Caco-2 (cell line): ENCODE measurements at regions not wholly inside any gene's neighbourhood (a gene's known extent, or its start where the extent isn't known, plus 50 kb on each side); places are given as distances from the start of the nearest gene placed in this dataset.
A peak's percentile ranks its signal among the peaks of the same experiment; 100 is the strongest.

Experiments
- BruUV-seq: library from RNA; stranded (reverse); fragments of 400-500 nt; replicated peaks from 2 replicates; lab custom pipeline; 2021; lab: Mats Ljungman, UMichigan
- CTCF ChIA-PET: fragments of 300-600 bp; sonication (Branson Sonifier 250); formaldehyde crosslinking; loops from one replicate; lab custom pipeline; 2022; ENCODE audit warnings: antibody characterized with exemption; lab: Charles Lee
- POLR2A ChIA-PET: fragments of 300-600 bp; sonication (Branson Sonifier 250); formaldehyde crosslinking; loops from one replicate; lab custom pipeline; 2022; ENCODE audit warnings: antibody characterized with exemption; lab: Charles Lee
- DNase-seq, 2 experiments: peaks; one replicate each; pipeline versions ENCODE4 v3.0.0 to v3.0.0-alpha.2; 2020 to 2022
- H3K27me3 ChIP-seq: replicated peaks from 2 replicates; pipeline ENCODE4 v1.6.0; 2011; ENCODE audit warnings: low read length; ENCODE audit not compliant: control insufficient read depth, insufficient read depth
- H3K36me3 ChIP-seq: 2 replicates; pipeline ENCODE4 v1.5.1; 2011; ENCODE audit warnings: low read length; ENCODE audit not compliant: control insufficient read depth, insufficient read depth
- H3K4me1 ChIP-seq: fragments of 250-450 bp; sonication (Bioruptor Pico); 2 replicates; pipeline ENCODE4 v1.5.1; 2020; ENCODE audit warnings: mild to moderate bottlenecking
- H3K4me3 ChIP-seq: 2 replicates; pipeline ENCODE4 v1.5.1; 2011; ENCODE audit warnings: low read depth, mild to moderate bottlenecking, control low read depth, low read length
- H3K9me3 ChIP-seq: fragments of 250-450 bp; sonication (Bioruptor Pico); 2 replicates; pipeline ENCODE4 v1.5.1; 2020; ENCODE audit warnings: mild to moderate bottlenecking, moderate library complexity
- H3K27ac Mint-ChIP-seq: one replicate; pipeline ENCODE4 v1.8.0; 2022; ENCODE audit warnings: mixed read lengths; ENCODE audit not compliant: unreplicated experiment
- H3K27me3 Mint-ChIP-seq: one replicate; pipeline ENCODE4 v1.8.0; 2022; ENCODE audit warnings: mixed read lengths; ENCODE audit not compliant: insufficient read depth, unreplicated experiment
- H3K36me3 Mint-ChIP-seq: one replicate; pipeline ENCODE4 v1.8.0; 2022; ENCODE audit warnings: mild to moderate bottlenecking, mixed read lengths; ENCODE audit not compliant: insufficient read depth, unreplicated experiment
- H3K4me1 Mint-ChIP-seq: one replicate; pipeline ENCODE4 v1.8.0; 2022; ENCODE audit warnings: low read depth, mixed read lengths; ENCODE audit not compliant: unreplicated experiment
- H3K4me3 Mint-ChIP-seq: one replicate; pipeline ENCODE4 v1.8.0; 2022; ENCODE audit warnings: mild to moderate bottlenecking, moderate library complexity, mixed read lengths; ENCODE audit not compliant: unreplicated experiment
- H3K9me3 Mint-ChIP-seq: one replicate; pipeline ENCODE4 v1.8.0; 2022; ENCODE audit warnings: mixed read lengths; ENCODE audit not compliant: unreplicated experiment
- intact Hi-C: fragments of 100-400 bp; cut with micrococcal nuclease; formaldehyde crosslinking; loops from one replicate; pipeline ENCODE4 v1.10.0; 2022; ENCODE audit not compliant: unreplicated experiment
- TF ChIP-seq, protein P1 (sequence below), 2 experiments: fragments of 200-600 bp in 1 of 2; IDR thresholded peaks; 1 replicate in 1 of 2; 2 replicates in 1 of 2; pipeline versions ENCODE4 v1.5.1 to v1.8.0; 2011 to 2022; ENCODE audit warnings: antibody characterized with exemption in 1 of 2, control low read depth in 1 of 2, inconsistent platforms in 1 of 2, low read depth in 1 of 2, low read length in 1 of 2, mild to moderate bottlenecking in 1 of 2, moderate library complexity in 1 of 2; ENCODE audit not compliant: insufficient read depth in 1 of 2, severe bottlenecking in 1 of 2, unreplicated experiment in 1 of 2

DNA sequence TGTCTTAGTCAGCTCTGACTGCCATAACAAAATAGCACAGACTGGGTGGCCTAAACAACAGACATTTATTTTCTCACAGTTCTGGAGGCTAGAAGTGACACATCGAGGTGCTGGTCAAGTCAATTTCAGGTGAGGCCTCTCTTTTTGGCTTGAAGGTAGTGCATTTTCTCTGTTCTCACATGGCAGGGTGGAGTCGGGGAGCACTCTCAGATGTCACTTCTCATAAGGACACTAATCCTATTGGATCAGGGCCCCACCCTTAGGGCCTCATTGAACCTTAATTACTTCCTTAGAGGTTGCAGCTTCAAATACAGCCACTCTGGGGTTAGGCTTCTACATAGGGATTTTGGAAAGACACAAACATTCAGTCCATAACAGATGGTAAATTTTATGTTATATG is 161.6 kb downstream of the PFKFB3 start:
- no peaks in the 10 kb centered on the region for H3K27me3 ChIP-seq
- H3K4me3 ChIP-seq: no peak overlapping the region
- ChIA-PET CTCF (no interaction called here), POLR2A (no interaction called here)
- no peak for DNase-seq
- H3K4me1 ChIP-seq: peaks cover 36% of the 10 kb centered on the region
- H3K4me3 Mint-ChIP-seq: no peak overlapping the region
- no peaks in the 10 kb centered on the region for H3K36me3 ChIP-seq
- BruUV-seq: no TSS peak
- peaks cover 6% of the 10 kb centered on the region for H3K36me3 Mint-ChIP-seq
- no peaks in the 10 kb centered on the region for H3K27me3 Mint-ChIP-seq
- peaks cover 29% of the 10 kb centered on the region for H3K4me1 Mint-ChIP-seq
- no peak overlapping the region for H3K27ac Mint-ChIP-seq
- peaks cover 6% of the 10 kb centered on the region for H3K9me3 ChIP-seq
- intact Hi-C loops: loop anchor here (10.0 kb wide), 1 partner anchor 89 kb away; no protein-coding TSS in a partner anchor
- peaks cover 4% of the 10 kb centered on the region for H3K9me3 Mint-ChIP-seq
- TF ChIP-seq, protein P1, sequence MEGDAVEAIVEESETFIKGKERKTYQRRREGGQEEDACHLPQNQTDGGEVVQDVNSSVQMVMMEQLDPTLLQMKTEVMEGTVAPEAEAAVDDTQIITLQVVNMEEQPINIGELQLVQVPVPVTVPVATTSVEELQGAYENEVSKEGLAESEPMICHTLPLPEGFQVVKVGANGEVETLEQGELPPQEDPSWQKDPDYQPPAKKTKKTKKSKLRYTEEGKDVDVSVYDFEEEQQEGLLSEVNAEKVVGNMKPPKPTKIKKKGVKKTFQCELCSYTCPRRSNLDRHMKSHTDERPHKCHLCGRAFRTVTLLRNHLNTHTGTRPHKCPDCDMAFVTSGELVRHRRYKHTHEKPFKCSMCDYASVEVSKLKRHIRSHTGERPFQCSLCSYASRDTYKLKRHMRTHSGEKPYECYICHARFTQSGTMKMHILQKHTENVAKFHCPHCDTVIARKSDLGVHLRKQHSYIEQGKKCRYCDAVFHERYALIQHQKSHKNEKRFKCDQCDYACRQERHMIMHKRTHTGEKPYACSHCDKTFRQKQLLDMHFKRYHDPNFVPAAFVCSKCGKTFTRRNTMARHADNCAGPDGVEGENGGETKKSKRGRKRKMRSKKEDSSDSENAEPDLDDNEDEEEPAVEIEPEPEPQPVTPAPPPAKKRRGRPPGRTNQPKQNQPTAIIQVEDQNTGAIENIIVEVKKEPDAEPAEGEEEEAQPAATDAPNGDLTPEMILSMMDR (IDR thresholded peaks at IDR 0.05; ENCODE audit: insufficient read depth in 1 of 2, low read depth in 1 of 2, low read length in 1 of 2, severe bottlenecking in 1 of 2, unreplicated experiment in 1 of 2): no peak

DNA sequence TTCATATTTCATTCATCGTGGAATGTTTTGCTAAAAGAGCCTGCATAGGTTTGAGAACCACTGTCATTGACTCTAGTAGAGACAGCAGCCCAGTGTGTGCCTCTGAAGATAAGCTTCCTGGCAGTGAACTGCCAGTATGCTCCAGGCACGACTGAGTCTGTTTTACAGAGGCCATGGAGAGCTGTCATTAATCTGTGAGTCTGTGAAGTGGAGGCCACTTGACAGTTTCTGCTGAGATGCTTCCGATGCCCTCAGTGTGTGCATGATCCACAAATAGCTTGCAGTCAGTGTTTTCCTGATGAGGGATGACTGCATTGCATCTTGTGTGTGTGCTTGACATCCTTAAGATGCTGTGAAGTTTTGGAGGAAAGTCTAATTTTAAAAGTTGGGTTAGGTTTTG is 162.2 kb downstream of the PFKFB3 start:
- H3K4me1 ChIP-seq: peaks cover 36% of the 10 kb centered on the region
- no peak overlapping the region for H3K4me3 ChIP-seq
- POLR2A ChIA-PET: interaction anchor here (1.3 to 1.7 kb wide), 2 partner anchors 37 to 162 kb away, joined by 5 to 7 read pairs; partner anchors contain the start of gene PFKFB3
- no TSS peak for BruUV-seq
- H3K9me3 ChIP-seq: peaks cover 6% of the 10 kb centered on the region
- no peaks in the 10 kb centered on the region for H3K27me3 ChIP-seq
- TF ChIP-seq, protein P1 (IDR thresholded peaks at IDR 0.05; ENCODE audit: insufficient read depth in 1 of 2, low read depth in 1 of 2, low read length in 1 of 2, severe bottlenecking in 1 of 2, unreplicated experiment in 1 of 2): no peak
- peak overlapping the region; percentile 87 for H3K27ac Mint-ChIP-seq
- no peaks in the 10 kb centered on the region for H3K27me3 Mint-ChIP-seq
- H3K4me3 Mint-ChIP-seq: no peak overlapping the region
- H3K36me3 ChIP-seq: no peaks in the 10 kb centered on the region
- H3K4me1 Mint-ChIP-seq: peaks cover 29% of the 10 kb centered on the region
- DNase-seq: no peak
- peaks cover 6% of the 10 kb centered on the region for H3K36me3 Mint-ChIP-seq
- H3K9me3 Mint-ChIP-seq: no peaks in the 10 kb centered on the region
- CTCF ChIA-PET: interaction anchor here (0.8 to 2.0 kb wide), 4 partner anchors 11 to 163 kb away, joined by 3 to 12 read pairs (median 6); partner anchors contain the start of gene PFKFB3
- intact Hi-C loops: loop anchor here (10.0 kb wide), 1 partner anchor 90 kb away; no protein-coding TSS in a partner anchor

DNA sequence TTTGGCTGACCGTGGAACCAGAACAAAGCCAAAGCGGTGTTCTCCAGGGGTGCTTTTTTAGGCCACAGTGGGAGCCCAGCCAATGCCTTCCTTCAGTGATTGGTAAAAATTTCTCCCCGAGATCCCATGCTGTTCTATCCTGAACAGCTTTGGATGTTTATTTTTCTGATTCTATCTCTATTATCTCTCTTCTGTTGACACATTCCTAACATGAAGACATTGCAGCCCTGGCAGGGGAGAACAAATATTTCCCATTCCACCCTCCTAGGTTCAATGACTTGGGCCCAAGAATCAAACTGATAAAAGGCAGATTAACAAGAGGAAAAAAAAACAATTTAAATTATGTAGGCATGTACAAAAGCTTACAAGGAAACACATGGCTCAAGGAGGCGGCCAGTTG is 162.7 kb downstream of the PFKFB3 start:
- Mint-ChIP-seq H3K9me3 (no peaks in the 10 kb centered on the region), H3K4me1 (peaks cover 29% of the 10 kb centered on the region), H3K27ac (peak overlapping the region; percentile 87), H3K27me3 (no peaks in the 10 kb centered on the region), H3K36me3 (peaks cover 6% of the 10 kb centered on the region), H3K4me3 (peak overlapping the region; percentile 32)
- Histone ChIP-seq H3K36me3 (no peaks in the 10 kb centered on the region), H3K27me3 (no peaks in the 10 kb centered on the region), H3K4me3 (no peak overlapping the region), H3K4me1 (peaks cover 33% of the 10 kb centered on the region), H3K9me3 (peaks cover 6% of the 10 kb centered on the region)
- peak; percentile 76 to 78 for DNase-seq
- POLR2A ChIA-PET: interaction anchor here (1.3 to 1.7 kb wide), 2 partner anchors 36 to 163 kb away, joined by 5 to 7 read pairs; partner anchors contain the start of gene PFKFB3
- BruUV-seq: no TSS peak
- CTCF ChIA-PET: interaction anchor here (0.8 to 2.0 kb wide), 7 partner anchors 12 to 221 kb away, joined by 3 to 12 read pairs (median 4); partner anchors contain the start of gene PFKFB3
- TF ChIP-seq, protein P1 (IDR thresholded peaks at IDR 0.05; ENCODE audit: insufficient read depth in 1 of 2, low read depth in 1 of 2, low read length in 1 of 2, severe bottlenecking in 1 of 2, unreplicated experiment in 1 of 2): no peak
- intact Hi-C loops: loop anchor here (10.0 kb wide), 1 partner anchor 91 kb away; no protein-coding TSS in a partner anchor
